ENCODE measurements at regions not wholly inside any gene's neighbourhood (a gene's known extent, or its start where the extent isn't known, plus 50 kb on each side); places are given as distances from the start of the nearest gene placed in this dataset.

GRCh38 chr5:103472830-103473229 is 89.8 kb downstream of the NUDT12 start:
- no peak for TF ChIP-seq CTCF (IDR thresholded peaks at IDR 0.05; ENCODE audit: low read depth, low read length)
- no peak for DNase-seq (ENCODE audit: extremely low read depth, low read depth)

DNA sequence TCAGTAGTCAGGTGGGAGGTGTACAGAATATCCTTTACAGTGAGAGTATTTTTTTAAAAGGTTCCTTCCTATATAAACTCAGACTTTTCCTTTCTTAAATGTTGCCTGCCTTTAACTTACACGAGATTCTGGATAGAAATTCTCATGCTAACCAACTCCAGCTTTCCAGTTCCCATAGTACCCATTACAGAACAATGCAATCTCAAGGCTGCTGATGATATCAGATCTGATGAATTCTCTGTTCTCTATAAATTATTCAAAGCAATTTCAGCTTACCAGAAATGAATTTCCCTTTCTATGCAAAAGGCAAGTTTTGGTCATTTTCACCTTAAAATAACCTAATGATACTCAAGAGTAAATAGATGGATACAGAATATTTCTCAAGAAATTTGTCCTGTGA is 90.3 kb downstream of the NUDT12 start:
- no peak for DNase-seq (ENCODE audit: extremely low read depth, low read depth)
- TF ChIP-seq CTCF (IDR thresholded peaks at IDR 0.05; ENCODE audit: low read depth, low read length), result no peak

DNA sequence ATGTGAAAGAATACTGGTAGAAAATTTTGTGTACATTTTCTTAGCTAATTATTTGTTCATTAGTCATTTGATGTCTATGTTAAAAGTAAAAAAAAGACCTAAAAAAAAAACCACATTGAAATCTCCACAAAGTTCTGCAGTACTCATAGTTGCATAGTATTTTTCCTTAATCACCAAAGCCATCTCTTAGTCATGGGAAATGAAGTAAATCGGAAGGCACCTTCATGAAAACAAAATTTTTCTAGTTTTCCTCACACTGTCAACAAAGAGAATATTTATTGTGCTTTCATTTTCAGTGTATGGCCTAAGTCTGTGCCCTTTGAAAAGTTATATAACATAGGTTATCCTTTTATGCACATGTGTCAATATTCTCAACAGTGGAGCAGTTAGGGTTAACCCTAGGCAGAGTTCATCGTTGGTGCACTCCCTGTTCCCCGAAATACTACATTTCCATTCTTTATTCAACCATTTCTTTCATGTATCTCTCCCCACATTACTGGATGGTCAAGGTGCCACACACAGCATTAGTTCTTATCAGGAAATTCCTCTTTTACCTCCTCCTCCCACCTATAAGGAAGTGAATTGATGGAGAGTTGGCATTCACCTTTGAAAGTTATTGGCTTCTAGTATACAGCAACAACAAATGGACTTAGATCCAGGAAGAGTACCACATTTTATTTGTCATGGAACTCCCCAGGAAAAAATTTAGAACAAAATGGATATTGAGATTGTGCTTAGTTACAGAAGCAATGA is 93.1 kb downstream of the NUDT12 start:
- no peak for TF ChIP-seq CTCF (IDR thresholded peaks at IDR 0.05; ENCODE audit: low read depth, low read length)
- no peak for DNase-seq (ENCODE audit: extremely low read depth, low read depth)

- TF ChIP-seq CTCF (IDR thresholded peaks at IDR 0.05; ENCODE audit: low read depth, low read length), result no peak
- DNase-seq (ENCODE audit: extremely low read depth, low read depth), result no peak
Observed at GRCh38 chr5:103467831-103468230, 94.8 kb downstream of the NUDT12 start.

- no peak for DNase-seq (ENCODE audit: extremely low read depth, low read depth)
- no peak for TF ChIP-seq CTCF (IDR thresholded peaks at IDR 0.05; ENCODE audit: low read depth, low read length)
Observed at GRCh38 chr5:103466495-103466894, 96.1 kb downstream of the NUDT12 start.

- DNase-seq (ENCODE audit: extremely low read depth, low read depth), result no peak
- TF ChIP-seq CTCF (IDR thresholded peaks at IDR 0.05; ENCODE audit: low read depth, low read length), result no peak
Observed at GRCh38 chr5:103465891-103466290, 96.7 kb downstream of the NUDT12 start.

DNA sequence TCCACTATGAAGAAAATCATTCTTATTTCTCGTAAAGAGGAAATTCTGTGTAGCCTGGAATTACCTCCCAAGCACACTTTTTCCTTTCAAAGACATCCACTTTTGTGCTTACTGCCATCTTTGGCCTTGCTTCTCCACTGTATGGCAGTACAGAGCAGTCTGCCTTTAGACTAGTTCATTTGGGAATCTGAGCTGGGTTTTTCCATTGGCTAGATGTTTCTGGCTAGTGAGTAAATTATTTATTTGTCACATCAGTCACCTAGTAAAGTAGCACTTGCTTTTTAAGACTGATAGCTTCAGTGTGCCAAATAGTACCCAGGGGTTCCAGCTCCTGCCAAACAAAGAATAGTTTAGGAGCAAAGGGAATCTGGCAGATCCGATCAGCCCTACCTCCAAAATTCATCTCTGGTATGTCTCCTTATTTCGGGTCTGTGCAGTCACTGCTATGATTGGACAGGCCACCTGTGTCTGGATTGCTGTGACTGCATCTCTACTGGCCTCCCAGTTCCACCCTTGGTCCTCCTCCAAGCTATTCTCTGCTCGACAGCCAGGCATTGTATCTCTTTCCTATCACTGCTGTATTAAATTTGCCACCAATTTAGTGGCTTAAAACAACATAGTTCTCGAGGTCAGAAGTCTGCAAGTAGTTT is 97.6 kb downstream of the NUDT12 start:
- no peak for DNase-seq (ENCODE audit: extremely low read depth, low read depth)
- TF ChIP-seq CTCF (IDR thresholded peaks at IDR 0.05; ENCODE audit: low read depth, low read length), result peak; percentile 7
